ENCODE measurements at regions not wholly inside any gene's neighbourhood (a gene's known extent, or its start where the extent isn't known, plus 50 kb on each side); places are given as distances from the start of the nearest gene placed in this dataset.

DNA sequence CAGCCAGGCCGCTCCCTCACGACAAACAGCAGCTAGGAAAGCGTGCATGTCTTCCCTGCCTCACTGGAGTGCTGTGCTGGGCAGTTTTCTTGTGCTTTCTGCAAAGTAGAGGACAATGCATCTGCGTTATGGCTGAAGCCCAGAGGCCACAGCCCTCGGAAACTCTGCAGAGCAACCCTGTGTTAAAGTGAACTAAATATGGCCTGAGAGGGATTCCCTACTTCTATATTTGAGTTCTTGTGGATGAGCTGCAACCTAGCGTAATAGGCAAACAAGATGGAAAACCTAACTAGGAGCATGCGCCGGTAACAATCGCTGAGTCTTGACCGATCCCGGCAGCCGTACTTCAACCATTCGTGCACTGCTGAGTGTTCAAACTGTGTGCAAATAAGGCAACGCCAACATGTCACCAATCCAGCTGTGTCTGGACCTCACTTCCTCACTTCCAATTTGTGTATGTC is 471.9 kb upstream of the HS6ST1 start:
- TF ChIP-seq, protein P1, sequence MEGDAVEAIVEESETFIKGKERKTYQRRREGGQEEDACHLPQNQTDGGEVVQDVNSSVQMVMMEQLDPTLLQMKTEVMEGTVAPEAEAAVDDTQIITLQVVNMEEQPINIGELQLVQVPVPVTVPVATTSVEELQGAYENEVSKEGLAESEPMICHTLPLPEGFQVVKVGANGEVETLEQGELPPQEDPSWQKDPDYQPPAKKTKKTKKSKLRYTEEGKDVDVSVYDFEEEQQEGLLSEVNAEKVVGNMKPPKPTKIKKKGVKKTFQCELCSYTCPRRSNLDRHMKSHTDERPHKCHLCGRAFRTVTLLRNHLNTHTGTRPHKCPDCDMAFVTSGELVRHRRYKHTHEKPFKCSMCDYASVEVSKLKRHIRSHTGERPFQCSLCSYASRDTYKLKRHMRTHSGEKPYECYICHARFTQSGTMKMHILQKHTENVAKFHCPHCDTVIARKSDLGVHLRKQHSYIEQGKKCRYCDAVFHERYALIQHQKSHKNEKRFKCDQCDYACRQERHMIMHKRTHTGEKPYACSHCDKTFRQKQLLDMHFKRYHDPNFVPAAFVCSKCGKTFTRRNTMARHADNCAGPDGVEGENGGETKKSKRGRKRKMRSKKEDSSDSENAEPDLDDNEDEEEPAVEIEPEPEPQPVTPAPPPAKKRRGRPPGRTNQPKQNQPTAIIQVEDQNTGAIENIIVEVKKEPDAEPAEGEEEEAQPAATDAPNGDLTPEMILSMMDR (IDR thresholded peaks at IDR 0.05), result no peak
- TF ChIP-seq POLR2A (IDR thresholded peaks at IDR 0.05), result no peak

DNA sequence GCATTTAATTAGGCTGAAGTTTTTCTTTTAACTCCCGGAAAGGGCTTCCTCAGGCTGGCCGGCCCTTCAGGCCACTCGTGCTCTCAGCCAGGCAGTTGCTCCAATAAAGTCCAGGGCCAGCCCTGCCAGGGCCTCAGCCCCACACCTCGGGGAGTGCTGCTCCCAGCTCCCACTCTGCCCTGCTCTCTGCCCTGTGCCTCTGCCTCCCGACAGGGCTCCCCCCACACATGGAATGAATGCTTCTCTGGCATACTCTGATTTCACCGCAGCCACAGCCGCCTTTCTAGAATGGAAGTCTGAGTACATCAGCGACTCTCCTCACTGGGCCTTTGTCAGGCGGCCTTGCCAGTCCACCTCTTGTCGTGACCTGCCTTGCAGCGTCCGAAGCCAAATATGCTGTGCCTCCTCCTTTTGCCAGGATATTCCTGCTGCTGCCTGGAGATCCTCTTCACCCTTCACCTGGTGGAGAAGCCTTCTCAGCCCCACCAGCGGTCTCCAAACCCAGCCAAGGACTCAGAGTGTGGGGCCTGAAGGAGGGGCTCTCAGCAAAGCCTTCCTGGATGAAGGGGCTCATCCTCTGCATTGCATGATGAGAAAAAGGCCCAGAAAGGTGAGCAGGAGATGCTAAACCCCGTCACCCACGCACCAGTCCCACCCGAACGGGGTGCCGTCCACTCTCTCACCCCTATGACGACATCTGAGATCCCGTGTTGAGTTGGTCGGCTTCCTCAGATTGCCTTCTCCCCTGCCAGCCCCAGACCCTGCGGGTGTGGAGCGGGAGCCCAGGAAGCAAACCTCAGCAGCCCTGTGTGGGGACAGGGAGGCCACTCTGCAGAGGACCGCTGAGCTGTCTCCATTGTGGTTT is 472.7 kb upstream of the HS6ST1 start:
- intact Hi-C loops (cut with DNase I; ENCODE audit: low total_unique reads), result no loop called here
- H3K4me3 ChIP-seq, result no peak overlapping the region
- H3K9me3 ChIP-seq, result no peaks in the 10 kb centered on the region
- no peaks in the 10 kb centered on the region for H3K36me3 ChIP-seq (ENCODE audit: low read depth, missing control alignments)
- H3K27ac ChIP-seq, result no peak overlapping the region
- H3K4me1 ChIP-seq, result no peaks in the 10 kb centered on the region
- DNase-seq, result no peak
- no peak for TF ChIP-seq POLR2A (IDR thresholded peaks at IDR 0.05)
- TF ChIP-seq, protein P1 (IDR thresholded peaks at IDR 0.05), result no peak
- 53 to 55% methylated on average over 20 to 24 of the region's 24 CpGs for WGBS, 2 donors
- H3K27me3 ChIP-seq, result no peaks in the 10 kb centered on the region

More for the DNA sequence above, 471.9 kb upstream of the HS6ST1 start:
- DNase-seq, result no peak
- intact Hi-C loops (cut with DNase I; ENCODE audit: low total_unique reads), result no loop called here
- H3K27ac ChIP-seq, result no peak overlapping the region
- H3K36me3 ChIP-seq (ENCODE audit: low read depth, missing control alignments), result no peaks in the 10 kb centered on the region
- no peaks in the 10 kb centered on the region for H3K4me1 ChIP-seq
- WGBS, 2 donors, result 31 to 59% methylated on average over 11 to 14 of the region's 14 CpGs
- peak overlapping the region in 1 of 2 donors; percentile 20 for H3K4me3 ChIP-seq
- H3K27me3 ChIP-seq, result no peaks in the 10 kb centered on the region
- H3K9me3 ChIP-seq, result no peaks in the 10 kb centered on the region

DNA sequence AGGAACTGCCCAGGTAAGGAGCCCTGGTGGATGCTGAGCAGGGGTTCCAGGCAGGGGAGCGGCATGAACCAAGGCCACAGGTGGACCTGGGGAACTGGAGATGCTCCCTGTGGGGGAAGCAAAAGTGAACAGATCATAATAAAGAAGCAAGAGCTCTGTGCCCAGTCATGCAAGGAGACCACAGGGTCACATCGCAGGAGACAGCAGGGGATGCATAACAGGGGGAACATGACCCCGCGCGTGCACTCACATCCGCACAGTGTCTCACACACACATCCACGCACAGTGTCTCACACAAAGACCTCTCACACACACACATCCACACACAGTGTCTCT is 473.3 kb upstream of the HS6ST1 start:
- Histone ChIP-seq H3K9me3 (no peaks in the 10 kb centered on the region), H3K36me3 (ENCODE audit: low read depth, missing control alignments) (no peaks in the 10 kb centered on the region), H3K27ac (no peak overlapping the region), H3K4me1 (no peaks in the 10 kb centered on the region), H3K27me3 (no peaks in the 10 kb centered on the region), H3K4me3 (no peak overlapping the region)
- 68% methylated on average over 7 of the region's 7 CpGs for WGBS, 2 donors
- DNase-seq, result no peak
- TF ChIP-seq, protein P1 (IDR thresholded peaks at IDR 0.05), result no peak
- TF ChIP-seq POLR2A (IDR thresholded peaks at IDR 0.05), result no peak
- intact Hi-C loops (cut with DNase I; ENCODE audit: low total_unique reads), result no loop called here

- no peak for DNase-seq
- Histone ChIP-seq H3K4me1 (no peaks in the 10 kb centered on the region), H3K36me3 (ENCODE audit: low read depth, missing control alignments) (no peaks in the 10 kb centered on the region), H3K9me3 (no peaks in the 10 kb centered on the region), H3K27ac (no peak overlapping the region), H3K27me3 (no peaks in the 10 kb centered on the region), H3K4me3 (no peak overlapping the region)
- WGBS, 2 donors, result 79% methylated on average over 7 of the region's 7 CpGs
- TF ChIP-seq, protein P1 (IDR thresholded peaks at IDR 0.05), result no peak
- no peak for TF ChIP-seq POLR2A (IDR thresholded peaks at IDR 0.05)
- intact Hi-C loops (cut with DNase I; ENCODE audit: low total_unique reads), result no loop called here
Observed at GRCh38 chr2:128792476-128793054, 473.9 kb upstream of the HS6ST1 start.

Data from testis (tissue), 2 donors.